Tibial nerve (tissue), 4 donors: ENCODE measurements at regions not wholly inside any gene's neighbourhood (a gene's known extent, or its start where the extent isn't known, plus 50 kb on each side); places are given as distances from the start of the nearest gene placed in this dataset.

Experiments
- CTCF ChIP-seq, 5 experiments: fragments of 200-600 bp in 3 of 5; fragments of 450-650 bp in 2 of 5; sonication (generic) in 3 of 5; IDR thresholded peaks; one replicate each; pipeline ENCODE4 v1.5.1; 2016 to 2019; ENCODE audit warnings: antibody characterized with exemption in 5 of 5, mild to moderate bottlenecking in 3 of 5, moderate library complexity in 2 of 5
- EP300 ChIP-seq, 2 donors: sonication (generic); formaldehyde crosslinking; IDR thresholded peaks; one replicate each; pipeline ENCODE4 v1.6.1; 2017; ENCODE audit warnings: antibody characterized with exemption in 2 of 2, mild to moderate bottlenecking in 1 of 2
- POLR2A ChIP-seq, 2 donors: fragments of 450-650 bp; IDR thresholded peaks; one replicate each; pipeline ENCODE4 v1.6.1; 2017; ENCODE audit warnings: antibody characterized with exemption in 2 of 2, mild to moderate bottlenecking in 2 of 2, moderate library complexity in 2 of 2

- TF ChIP-seq CTCF (IDR thresholded peaks at IDR 0.05) (no peak), POLR2A (IDR thresholded peaks at IDR 0.05) (no peak), EP300 (IDR thresholded peaks at IDR 0.05) (no peak)
Observed at GRCh38 chr14:85459361-85460000, 70.5 kb upstream of the FLRT2 start.
